Peyer's patch (tissue), 4 donors: ENCODE measurements at regions not wholly inside any gene's neighbourhood (a gene's known extent, or its start where the extent isn't known, plus 50 kb on each side); places are given as distances from the start of the nearest gene placed in this dataset.
"Not testable (repeated sequence)": the region's sequence is repeated elsewhere in the genome, so short reads cannot be mapped to it uniquely, and the experiment has no call there.

Source experiments
- POLR2A ChIP-seq, 2 donors: fragments of 450-650 bp; IDR thresholded peaks; one replicate each; pipeline ENCODE4 v1.5.1; 2017; ENCODE audit warnings: antibody characterized with exemption in 2 of 2, mild to moderate bottlenecking in 2 of 2, moderate library complexity in 2 of 2
- TF ChIP-seq, protein P1 (sequence below), 6 experiments: fragments of 450-650 bp in 4 of 6; fragments of 200-600 bp in 2 of 6; sonication (generic) in 1 of 6; IDR thresholded peaks; one replicate each; pipeline ENCODE4 v1.5.1; 2017 to 2019; ENCODE audit warnings: antibody characterized with exemption in 6 of 6, mild to moderate bottlenecking in 3 of 6, moderate library complexity in 1 of 6

- TF ChIP-seq POLR2A (IDR thresholded peaks at IDR 0.05) = not testable (repeated sequence)
- TF ChIP-seq, protein P1, sequence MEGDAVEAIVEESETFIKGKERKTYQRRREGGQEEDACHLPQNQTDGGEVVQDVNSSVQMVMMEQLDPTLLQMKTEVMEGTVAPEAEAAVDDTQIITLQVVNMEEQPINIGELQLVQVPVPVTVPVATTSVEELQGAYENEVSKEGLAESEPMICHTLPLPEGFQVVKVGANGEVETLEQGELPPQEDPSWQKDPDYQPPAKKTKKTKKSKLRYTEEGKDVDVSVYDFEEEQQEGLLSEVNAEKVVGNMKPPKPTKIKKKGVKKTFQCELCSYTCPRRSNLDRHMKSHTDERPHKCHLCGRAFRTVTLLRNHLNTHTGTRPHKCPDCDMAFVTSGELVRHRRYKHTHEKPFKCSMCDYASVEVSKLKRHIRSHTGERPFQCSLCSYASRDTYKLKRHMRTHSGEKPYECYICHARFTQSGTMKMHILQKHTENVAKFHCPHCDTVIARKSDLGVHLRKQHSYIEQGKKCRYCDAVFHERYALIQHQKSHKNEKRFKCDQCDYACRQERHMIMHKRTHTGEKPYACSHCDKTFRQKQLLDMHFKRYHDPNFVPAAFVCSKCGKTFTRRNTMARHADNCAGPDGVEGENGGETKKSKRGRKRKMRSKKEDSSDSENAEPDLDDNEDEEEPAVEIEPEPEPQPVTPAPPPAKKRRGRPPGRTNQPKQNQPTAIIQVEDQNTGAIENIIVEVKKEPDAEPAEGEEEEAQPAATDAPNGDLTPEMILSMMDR (IDR thresholded peaks at IDR 0.05) = not testable (repeated sequence)
Observed at GRCh38 chr14:106355881-106356642, 829.7 kb downstream of the TMEM121 start.
